ENCODE measurements at regions not wholly inside any gene's neighbourhood (a gene's known extent, or its start where the extent isn't known, plus 50 kb on each side); places are given as distances from the start of the nearest gene placed in this dataset.

GRCh38 chr3:13202744-13203397, 129.6 kb upstream of the IQSEC1 start:
- WGBS = 91% methylated on average over 16 of the region's 16 CpGs
- H2BK120ac ChIP-seq (ENCODE audit: low read depth, low read length) = no peak overlapping the region
- no peak overlapping the region for H2BK15ac ChIP-seq (ENCODE audit: low read depth, poor library complexity, severe bottlenecking)
- no peak overlapping the region for H2AK5ac ChIP-seq (ENCODE audit: low read length, severe bottlenecking)
- no peak overlapping the region for H3K4me2 ChIP-seq (ENCODE audit: low read length, poor library complexity, severe bottlenecking)
- no peak overlapping the region for H2BK12ac ChIP-seq (ENCODE audit: low read length in 2 of 2)
- no peaks in the 10 kb centered on the region for H3K9me3 ChIP-seq (ENCODE audit: control insufficient read depth, low read length)
- H3K36me3 ChIP-seq (ENCODE audit: control insufficient read depth in 1 of 2, insufficient read depth in 2 of 2, low read depth in 1 of 2, low read length in 2 of 2) = no peaks in the 10 kb centered on the region
- no peak overlapping the region for H3K18ac ChIP-seq (ENCODE audit: low read depth in 1 of 2, low read length in 2 of 2)
- H2BK5ac ChIP-seq (ENCODE audit: low read depth, low read length, poor library complexity, severe bottlenecking) = no peak overlapping the region
- no peak overlapping the region for H3K4ac ChIP-seq (ENCODE audit: low read depth in 1 of 2, low read length in 2 of 2)
- no peaks in the 10 kb centered on the region for H3K79me1 ChIP-seq (replicated peaks; ENCODE audit: low read length, poor library complexity, severe bottlenecking)
- no peak for DNase-seq
- no peak overlapping the region for H3K4me3 ChIP-seq (ENCODE audit: insufficient read depth in 1 of 2, low read depth in 1 of 2, low read length in 2 of 2)
- no peak overlapping the region for H3K9ac ChIP-seq (ENCODE audit: low read length)
- no peak overlapping the region for H3K14ac ChIP-seq (ENCODE audit: low read length in 2 of 2)
- H3K27me3 ChIP-seq (ENCODE audit: control insufficient read depth in 1 of 2, insufficient read depth in 1 of 2, low read length in 2 of 2) = peaks cover 67 to 82% of the 10 kb centered on the region in 2 experiments
- peaks cover 7% of the 10 kb centered on the region for H3K4me1 ChIP-seq (ENCODE audit: control insufficient read depth, insufficient read depth, low read depth, low read length)
- H3K27ac ChIP-seq (ENCODE audit: low read length, poor library complexity, severe bottlenecking) = no peak overlapping the region
- no peak overlapping the region for H4K8ac ChIP-seq (ENCODE audit: low read length)
- H3K23ac ChIP-seq (ENCODE audit: low read length in 2 of 2) = no peak overlapping the region
- no peak overlapping the region for H4K91ac ChIP-seq (ENCODE audit: low read length)
- H2AFZ ChIP-seq (ENCODE audit: low read depth, low read length) = no peak overlapping the region

- no peak for DNase-seq
- no peak overlapping the region for H4K91ac ChIP-seq (ENCODE audit: low read length)
- H4K8ac ChIP-seq (ENCODE audit: low read length) = no peak overlapping the region
- H2BK15ac ChIP-seq (ENCODE audit: low read depth, poor library complexity, severe bottlenecking) = no peak overlapping the region
- H3K27ac ChIP-seq (ENCODE audit: low read length, poor library complexity, severe bottlenecking) = no peak overlapping the region
- no peak overlapping the region for H3K9ac ChIP-seq (ENCODE audit: low read length)
- H2BK5ac ChIP-seq (ENCODE audit: low read depth, low read length, poor library complexity, severe bottlenecking) = no peak overlapping the region
- H3K9me3 ChIP-seq (ENCODE audit: control insufficient read depth, low read length) = no peaks in the 10 kb centered on the region
- no peak overlapping the region for H2BK120ac ChIP-seq (ENCODE audit: low read depth, low read length)
- H2AFZ ChIP-seq (ENCODE audit: low read depth, low read length) = no peak overlapping the region
- peaks cover 7% of the 10 kb centered on the region for H3K4me1 ChIP-seq (ENCODE audit: control insufficient read depth, insufficient read depth, low read depth, low read length)
- no peaks in the 10 kb centered on the region for H3K36me3 ChIP-seq (ENCODE audit: control insufficient read depth in 1 of 2, insufficient read depth in 2 of 2, low read depth in 1 of 2, low read length in 2 of 2)
- H3K18ac ChIP-seq (ENCODE audit: low read depth in 1 of 2, low read length in 2 of 2) = no peak overlapping the region
- WGBS = 70% methylated on average over 2 of the region's 3 CpGs
- no peak overlapping the region for H2AK5ac ChIP-seq (ENCODE audit: low read length, severe bottlenecking)
- no peaks in the 10 kb centered on the region for H3K79me1 ChIP-seq (replicated peaks; ENCODE audit: low read length, poor library complexity, severe bottlenecking)
- peaks cover 69 to 85% of the 10 kb centered on the region in 2 experiments for H3K27me3 ChIP-seq (ENCODE audit: control insufficient read depth in 1 of 2, insufficient read depth in 1 of 2, low read length in 2 of 2)
- no peak overlapping the region for H3K4ac ChIP-seq (ENCODE audit: low read depth in 1 of 2, low read length in 2 of 2)
- no peak overlapping the region for H3K4me3 ChIP-seq (ENCODE audit: insufficient read depth in 1 of 2, low read depth in 1 of 2, low read length in 2 of 2)
- H2BK12ac ChIP-seq (ENCODE audit: low read length in 2 of 2) = no peak overlapping the region
- no peak overlapping the region for H3K23ac ChIP-seq (ENCODE audit: low read length in 2 of 2)
- no peak overlapping the region for H3K4me2 ChIP-seq (ENCODE audit: low read length, poor library complexity, severe bottlenecking)
- H3K14ac ChIP-seq (ENCODE audit: low read length in 2 of 2) = no peak overlapping the region
Measured at GRCh38 chr3:13201851-13202250, 128.6 kb upstream of the IQSEC1 start.

DNA sequence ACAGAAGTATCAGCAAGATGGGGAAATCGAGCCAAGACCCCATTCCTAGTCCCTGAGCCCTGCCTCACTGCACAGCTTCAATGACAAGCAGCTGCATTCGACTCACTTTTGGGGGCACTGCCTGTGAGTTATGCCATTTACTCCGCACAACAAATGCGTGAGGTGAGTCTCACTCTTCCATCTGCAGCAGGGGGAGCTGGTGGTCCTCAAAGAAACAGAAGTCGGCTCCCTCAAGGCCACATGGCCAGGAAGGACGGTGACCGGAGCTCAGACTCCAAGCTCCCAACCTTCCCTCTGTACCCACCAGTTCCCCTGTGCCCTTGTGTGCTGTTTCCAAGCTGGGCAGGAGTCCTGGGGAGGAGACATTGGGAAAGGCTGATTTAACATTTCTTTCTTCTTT, 127.7 kb upstream of the IQSEC1 start:
- Histone ChIP-seq H3K18ac (ENCODE audit: low read depth in 1 of 2, low read length in 2 of 2) (no peak overlapping the region), H2BK5ac (ENCODE audit: low read depth, low read length, poor library complexity, severe bottlenecking) (no peak overlapping the region), H3K4me3 (ENCODE audit: insufficient read depth in 1 of 2, low read depth in 1 of 2, low read length in 2 of 2) (no peak overlapping the region), H2AFZ (ENCODE audit: low read depth, low read length) (no peak overlapping the region), H2BK12ac (ENCODE audit: low read length in 2 of 2) (no peak overlapping the region), H4K91ac (ENCODE audit: low read length) (no peak overlapping the region), H2BK120ac (ENCODE audit: low read depth, low read length) (no peak overlapping the region), H3K4me2 (ENCODE audit: low read length, poor library complexity, severe bottlenecking) (no peak overlapping the region), H3K4ac (ENCODE audit: low read depth in 1 of 2, low read length in 2 of 2) (no peak overlapping the region), H3K36me3 (ENCODE audit: control insufficient read depth in 1 of 2, insufficient read depth in 2 of 2, low read depth in 1 of 2, low read length in 2 of 2) (no peaks in the 10 kb centered on the region), H3K23ac (ENCODE audit: low read length in 2 of 2) (no peak overlapping the region), H3K27ac (ENCODE audit: low read length, poor library complexity, severe bottlenecking) (no peak overlapping the region), H4K8ac (ENCODE audit: low read length) (no peak overlapping the region), H2BK15ac (ENCODE audit: low read depth, poor library complexity, severe bottlenecking) (no peak overlapping the region), H3K79me1 (replicated peaks; ENCODE audit: low read length, poor library complexity, severe bottlenecking) (no peaks in the 10 kb centered on the region), H3K4me1 (ENCODE audit: control insufficient read depth, insufficient read depth, low read depth, low read length) (peaks cover 7% of the 10 kb centered on the region), H3K9ac (ENCODE audit: low read length) (no peak overlapping the region), H3K9me3 (ENCODE audit: control insufficient read depth, low read length) (no peaks in the 10 kb centered on the region), H3K14ac (ENCODE audit: low read length in 2 of 2) (no peak overlapping the region), H2AK5ac (ENCODE audit: low read length, severe bottlenecking) (no peak overlapping the region), H3K27me3 (ENCODE audit: control insufficient read depth in 1 of 2, insufficient read depth in 1 of 2, low read length in 2 of 2) (peaks cover 76 to 86% of the 10 kb centered on the region in 2 experiments)
- DNase-seq = no peak
- WGBS = 55% methylated on average over 7 of the region's 7 CpGs

DNA sequence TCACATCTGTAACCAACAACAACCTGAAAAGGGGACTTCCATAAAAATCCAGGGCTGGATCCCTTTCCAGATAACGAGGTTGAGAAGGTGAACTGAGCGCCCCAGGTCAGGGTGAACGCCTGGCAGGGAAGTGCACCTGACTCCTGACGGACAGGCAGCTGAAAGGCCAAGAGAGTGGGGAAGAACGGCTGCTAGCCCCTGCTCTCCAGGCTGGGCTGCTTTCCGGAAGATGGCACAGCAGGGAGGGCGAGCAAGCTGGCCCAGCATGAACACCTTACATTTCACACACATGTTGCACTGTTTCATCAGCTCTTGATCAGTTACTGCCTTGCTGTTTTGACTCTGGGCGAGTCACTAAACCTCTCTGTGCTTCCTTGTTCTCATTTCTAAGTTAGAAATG, 127.2 kb upstream of the IQSEC1 start:
- Histone ChIP-seq H3K4me1 (ENCODE audit: control insufficient read depth, insufficient read depth, low read depth, low read length) (peaks cover 7% of the 10 kb centered on the region), H3K79me1 (replicated peaks; ENCODE audit: low read length, poor library complexity, severe bottlenecking) (no peaks in the 10 kb centered on the region), H4K8ac (ENCODE audit: low read length) (no peak overlapping the region), H3K9ac (ENCODE audit: low read length) (no peak overlapping the region), H2BK120ac (ENCODE audit: low read depth, low read length) (no peak overlapping the region), H2AFZ (ENCODE audit: low read depth, low read length) (no peak overlapping the region), H2AK5ac (ENCODE audit: low read length, severe bottlenecking) (no peak overlapping the region), H3K14ac (ENCODE audit: low read length in 2 of 2) (no peak overlapping the region), H3K27ac (ENCODE audit: low read length, poor library complexity, severe bottlenecking) (no peak overlapping the region), H2BK5ac (ENCODE audit: low read depth, low read length, poor library complexity, severe bottlenecking) (no peak overlapping the region), H2BK15ac (ENCODE audit: low read depth, poor library complexity, severe bottlenecking) (no peak overlapping the region), H3K4me2 (ENCODE audit: low read length, poor library complexity, severe bottlenecking) (no peak overlapping the region), H3K18ac (ENCODE audit: low read depth in 1 of 2, low read length in 2 of 2) (no peak overlapping the region), H3K4ac (ENCODE audit: low read depth in 1 of 2, low read length in 2 of 2) (no peak overlapping the region), H3K23ac (ENCODE audit: low read length in 2 of 2) (no peak overlapping the region), H3K27me3 (ENCODE audit: control insufficient read depth in 1 of 2, insufficient read depth in 1 of 2, low read length in 2 of 2) (peaks cover 72 to 86% of the 10 kb centered on the region in 2 experiments), H3K36me3 (ENCODE audit: control insufficient read depth in 1 of 2, insufficient read depth in 2 of 2, low read depth in 1 of 2, low read length in 2 of 2) (no peaks in the 10 kb centered on the region), H3K9me3 (ENCODE audit: control insufficient read depth, low read length) (no peaks in the 10 kb centered on the region), H4K91ac (ENCODE audit: low read length) (no peak overlapping the region), H3K4me3 (ENCODE audit: insufficient read depth in 1 of 2, low read depth in 1 of 2, low read length in 2 of 2) (no peak overlapping the region), H2BK12ac (ENCODE audit: low read length in 2 of 2) (no peak overlapping the region)
- DNase-seq = no peak
- 82% methylated on average over 8 of the region's 8 CpGs for WGBS

All from mesenchymal stem cell (in vitro differentiated cells and primary cell).